T-cell (primary cell): ENCODE measurements at regions not wholly inside any gene's neighbourhood (a gene's known extent, or its start where the extent isn't known, plus 50 kb on each side); places are given as distances from the start of the nearest gene placed in this dataset.
A peak's percentile ranks its signal among the peaks of the same experiment; 100 is the strongest.
"Not testable (repeated sequence)": the region's sequence is repeated elsewhere in the genome, so short reads cannot be mapped to it uniquely, and the experiment has no call there.

Source experiments
- ATAC-seq, 4 experiments: fragments of 200-7000 bp in 3 of 4; fragments of 150-1000 bp in 1 of 4; cut with Tn5 transposase; replicated peaks in 1 of 4; 1 replicate in 3 of 4; 2 replicates in 1 of 4; pipeline ENCODE4 v1.10.0; 2021; ENCODE audit warnings: moderate library complexity in 3 of 4, mild to moderate bottlenecking in 2 of 4, moderate number of reproducible peaks in 1 of 4
- CTCF ChIA-PET, 2 donors: fragments of 300-600 bp; sonication (Branson Sonifier 250); formaldehyde crosslinking; loops; one replicate each; lab custom pipeline; 2022; ENCODE audit warnings: antibody characterized with exemption in 2 of 2; lab: Charles Lee
- POLR2A ChIA-PET, 2 donors: fragments of 300-600 bp; sonication (Branson Sonifier 250); formaldehyde crosslinking; loops; one replicate each; lab custom pipeline; 2022; ENCODE audit warnings: antibody characterized with exemption in 2 of 2; lab: Charles Lee
- DNase-seq, 35 experiments: peaks; one replicate each; pipeline versions ENCODE4 v3.0.0 to v3.0.0-alpha.2; 2013 to 2023
- H3K27ac ChIP-seq: one replicate; pipeline ENCODE4 v1.5.1; 2013; ENCODE audit warnings: low read length
- H3K27me3 ChIP-seq, 2 experiments: replicated peaks in 1 of 2; 1 replicate in 1 of 2; 2 replicates in 1 of 2; pipeline versions ENCODE4 v1.6.1 to v1.7.0; 2013; ENCODE audit warnings: low read length in 1 of 2, mixed read lengths in 1 of 2; ENCODE audit not compliant: control insufficient read depth in 2 of 2, insufficient read depth in 2 of 2; ENCODE audit errors: extremely low read depth in 1 of 2
- H3K36me3 ChIP-seq, 2 donors: 1 replicate in 1 of 2; 2 replicates in 1 of 2; pipeline versions ENCODE4 v1.6.1 to v1.7.0; 2013; ENCODE audit warnings: low read length in 1 of 2; ENCODE audit not compliant: control insufficient read depth in 2 of 2, insufficient read depth in 1 of 2; ENCODE audit errors: extremely low read depth in 1 of 2
- H3K4me1 ChIP-seq, 2 experiments: 1 replicate in 1 of 2; 2 replicates in 1 of 2; pipeline versions ENCODE4 v1.6.1 to v1.7.0; 2013; ENCODE audit warnings: low read length in 2 of 2, mixed read lengths in 1 of 2; ENCODE audit not compliant: insufficient read depth in 2 of 2, control insufficient read depth in 1 of 2; ENCODE audit errors: extremely low read depth in 1 of 2
- H3K4me3 ChIP-seq, 2 donors: 1 replicate in 1 of 2; 2 replicates in 1 of 2; pipeline versions ENCODE4 v1.5.1 to v1.7.0; 2013; ENCODE audit warnings: mild to moderate bottlenecking in 2 of 2, low read length in 1 of 2, moderate library complexity in 1 of 2; ENCODE audit not compliant: control insufficient read depth in 1 of 2; ENCODE audit errors: extremely low read depth in 1 of 2
- H3K9me3 ChIP-seq: 2 replicates; pipeline ENCODE4 v1.7.0; 2013
- H3K27ac Mint-ChIP-seq, 2 donors: one replicate each; pipeline ENCODE4 v1.8.0; 2020 to 2021; ENCODE audit warnings: mild to moderate bottlenecking in 2 of 2, mixed read lengths in 2 of 2
- H3K27me3 Mint-ChIP-seq, 2 donors: one replicate each; pipeline ENCODE4 v1.8.0; 2021 to 2022; ENCODE audit warnings: mixed read lengths in 2 of 2
- H3K36me3 Mint-ChIP-seq: one replicate; pipeline ENCODE4 v1.8.0; 2021; ENCODE audit warnings: mixed read lengths
- H3K4me1 Mint-ChIP-seq, 3 donors: one replicate each; pipeline ENCODE4 v1.8.0; 2020 to 2022; ENCODE audit warnings: mixed read lengths in 3 of 3, mild to moderate bottlenecking in 1 of 3
- H3K4me3 Mint-ChIP-seq, 3 donors: one replicate each; pipeline ENCODE4 v1.8.0; 2020 to 2022; ENCODE audit warnings: mild to moderate bottlenecking in 3 of 3, mixed read lengths in 3 of 3, moderate library complexity in 3 of 3
- H3K9me3 Mint-ChIP-seq, 3 donors: one replicate each; pipeline ENCODE4 v1.8.0; 2020 to 2022; ENCODE audit warnings: mixed read lengths in 3 of 3
- WGBS: methylation state at CpG from one replicate; pipeline ENCODE4 v1.1.5; 2013; ENCODE audit warnings: missing lambda C conversion rate; ENCODE audit not compliant: insufficient coverage; 5-methylcytosine and 5-hydroxymethylcytosine counted together

DNA sequence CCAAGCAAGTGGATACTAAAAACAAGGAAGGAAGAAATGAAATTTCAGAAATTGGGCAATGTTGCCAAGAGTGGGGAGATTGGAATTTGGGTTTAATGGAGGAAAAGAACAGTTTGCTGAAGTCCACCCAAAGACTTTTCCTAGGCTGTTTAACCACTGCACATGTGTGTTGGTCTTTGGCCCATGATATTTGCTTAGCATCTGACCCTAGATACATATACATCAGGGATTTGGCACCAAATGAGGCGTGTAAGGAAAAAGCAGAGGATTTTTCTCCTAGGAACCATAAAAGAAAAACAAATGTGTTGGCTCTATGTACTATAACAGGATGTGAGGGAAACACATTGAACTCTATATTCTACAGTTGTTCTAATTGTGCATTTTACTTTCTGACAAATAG lies 80.7 kb upstream of the CD28 start:
- Histone ChIP-seq H3K4me1 (peaks cover 0 to 9% of the 10 kb centered on the region in 2 experiments), H3K36me3 (no peaks in the 10 kb centered on the region), H3K27ac (no peak overlapping the region), H3K27me3 (no peaks in the 10 kb centered on the region), H3K9me3 (no peaks in the 10 kb centered on the region), H3K4me3 (no peak overlapping the region)
- Mint-ChIP-seq H3K27ac (no peak overlapping the region), H3K4me1 (peaks cover 6 to 15% (median 14%) of the 10 kb centered on the region in 3 donors), H3K4me3 (no peak overlapping the region), H3K9me3 (peaks cover 0 to 12% (median 2%) of the 10 kb centered on the region in 3 donors), H3K36me3 (no peaks in the 10 kb centered on the region), H3K27me3 (no peaks in the 10 kb centered on the region)
- CTCF ChIA-PET: no interaction called here
- no CpG with 5 or more reads among the region's 1 CpG for WGBS
- ATAC-seq (no peak), DNase-seq (no peak)
- POLR2A ChIA-PET: no interaction called here

DNA sequence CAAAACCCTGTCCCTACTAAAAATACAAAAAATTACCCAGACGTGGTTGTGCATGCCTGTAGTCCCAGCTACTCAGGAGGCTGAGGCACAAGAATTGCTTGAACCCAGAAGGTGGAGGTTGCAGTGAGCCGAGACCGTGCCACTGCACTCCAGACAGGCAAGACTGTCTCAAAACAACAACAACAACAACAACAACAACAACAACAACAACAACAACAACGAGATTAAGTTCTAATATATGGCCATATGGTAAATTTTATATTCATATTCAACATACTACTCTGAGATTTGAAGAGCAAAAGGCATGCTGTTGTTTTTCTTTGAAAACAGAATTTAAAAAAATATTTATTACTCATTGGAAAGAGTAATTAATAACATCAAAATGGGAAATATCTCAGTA lies 80.2 kb upstream of the CD28 start:
- H3K27ac ChIP-seq, H3K36me3 ChIP-seq, DNase-seq, H3K27me3 Mint-ChIP-seq, H3K4me3 Mint-ChIP-seq, H3K27me3 ChIP-seq, ATAC-seq, H3K4me1 ChIP-seq, H3K9me3 ChIP-seq, H3K27ac Mint-ChIP-seq, H3K36me3 Mint-ChIP-seq, H3K4me3 ChIP-seq: not testable (repeated sequence)
- WGBS: no CpG with 5 or more reads among the region's 4 CpGs
- CTCF ChIA-PET: interaction anchor here in 1 of 2 donors (1.3 kb wide), 1 partner anchor 189 kb away, joined by 5 read pairs; no protein-coding TSS in a partner anchor
- peaks cover 6 to 15% (median 14%) of the 10 kb centered on the region in 3 donors for H3K4me1 Mint-ChIP-seq
- POLR2A ChIA-PET: interaction anchor here in 1 of 2 donors (0.6 kb wide), 1 partner anchor 253 kb away, joined by 4 read pairs; no protein-coding TSS in a partner anchor
- peaks cover 0 to 11% (median 2%) of the 10 kb centered on the region in 3 donors for H3K9me3 Mint-ChIP-seq

DNA sequence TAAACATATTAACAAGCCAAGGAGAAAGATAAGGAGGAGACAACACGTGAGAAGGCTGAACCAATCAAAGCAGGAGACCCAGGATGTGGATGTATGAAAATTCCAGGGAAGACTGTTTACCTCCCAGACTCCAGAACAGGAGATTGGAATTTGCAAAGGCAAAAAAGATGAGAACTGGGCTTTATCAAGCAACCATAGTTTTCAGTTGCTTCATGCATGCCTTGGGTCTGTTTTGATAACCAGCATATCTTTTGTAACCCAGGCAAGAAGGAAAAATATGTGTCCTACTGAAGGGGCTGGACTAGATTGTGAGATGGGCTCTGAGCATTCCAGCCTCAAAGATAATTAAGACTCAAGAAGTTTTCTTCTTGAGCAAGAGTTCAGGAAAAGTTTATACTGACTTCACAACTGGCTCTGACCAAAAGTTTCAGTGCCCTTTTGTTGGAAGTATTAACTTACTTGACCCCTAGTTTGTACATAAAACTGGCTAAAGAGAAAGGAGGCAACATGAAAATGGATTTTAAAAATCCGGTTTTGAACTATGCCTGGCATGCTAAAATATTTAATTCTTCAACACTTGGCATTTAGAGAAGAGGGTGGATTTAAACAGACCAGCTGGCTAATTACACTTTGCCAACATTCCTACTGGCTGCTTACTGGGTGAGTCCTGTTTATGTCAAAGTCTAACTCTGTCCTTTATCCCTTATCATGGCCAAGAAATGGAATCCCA lies 79.3 kb upstream of the CD28 start:
- H3K27me3 ChIP-seq: no peaks in the 10 kb centered on the region
- no peaks in the 10 kb centered on the region for H3K36me3 ChIP-seq
- no peak for DNase-seq
- peaks cover 0 to 9% of the 10 kb centered on the region in 2 experiments for H3K4me1 ChIP-seq
- Mint-ChIP-seq H3K9me3 (peaks cover 0 to 2% (median 0%) of the 10 kb centered on the region in 3 donors), H3K4me3 (no peak overlapping the region), H3K36me3 (no peaks in the 10 kb centered on the region), H3K27me3 (no peaks in the 10 kb centered on the region), H3K27ac (no peak overlapping the region), H3K4me1 (peaks cover 6 to 15% (median 14%) of the 10 kb centered on the region in 3 donors)
- no peak overlapping the region for H3K27ac ChIP-seq
- H3K9me3 ChIP-seq: no peaks in the 10 kb centered on the region
- no peak for ATAC-seq
- CTCF ChIA-PET: interaction anchor here in 1 of 2 donors (1.3 kb wide), 1 partner anchor 188 kb away, joined by 5 read pairs; no protein-coding TSS in a partner anchor
- POLR2A ChIA-PET: interaction anchor here (0.6 to 0.8 kb wide), 3 partner anchors 12 to 252 kb away, joined by 3 to 7 read pairs (median 4); no protein-coding TSS in a partner anchor
- WGBS: no CpG with 5 or more reads among the region's 2 CpGs
- H3K4me3 ChIP-seq: no peak overlapping the region

DNA sequence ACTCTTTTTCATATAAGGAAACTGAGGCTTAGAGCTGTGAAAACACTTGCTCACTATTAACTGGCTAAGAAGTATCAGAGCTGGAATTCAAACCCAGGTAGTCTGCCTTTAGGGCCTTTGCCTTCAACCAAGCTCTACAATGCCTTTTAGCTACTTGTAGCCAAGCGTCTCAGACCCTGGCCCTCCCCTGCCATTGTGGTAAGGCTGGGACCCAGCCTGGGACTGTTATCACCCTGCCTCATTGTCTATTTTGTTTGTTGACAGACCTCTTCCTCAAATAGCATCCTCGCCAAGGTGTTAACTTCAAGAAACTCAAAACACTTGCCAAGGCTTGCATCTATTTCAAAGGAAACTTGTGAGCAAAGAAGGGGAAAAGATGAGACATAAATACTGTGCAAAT lies 76.7 kb upstream of the CD28 start:
- Histone ChIP-seq H3K36me3 (no peaks in the 10 kb centered on the region), H3K9me3 (no peaks in the 10 kb centered on the region), H3K27ac (no peak overlapping the region), H3K4me1 (no peaks in the 10 kb centered on the region), H3K4me3 (no peak overlapping the region), H3K27me3 (no peaks in the 10 kb centered on the region)
- WGBS: 78% methylated on average over 1 of the region's 2 CpGs
- no peaks in the 10 kb centered on the region for H3K27me3 Mint-ChIP-seq
- H3K9me3 Mint-ChIP-seq: no peaks in the 10 kb centered on the region
- DNase-seq: no peak
- no peaks in the 10 kb centered on the region for H3K36me3 Mint-ChIP-seq
- no peak for ATAC-seq
- H3K4me3 Mint-ChIP-seq: no peak overlapping the region
- CTCF ChIA-PET: interaction anchor here in 1 of 2 donors (0.7 kb wide), 1 partner anchor 203 kb away, joined by 3 read pairs; no protein-coding TSS in a partner anchor
- POLR2A ChIA-PET: no interaction called here
- H3K27ac Mint-ChIP-seq: no peak overlapping the region
- no peaks in the 10 kb centered on the region for H3K4me1 Mint-ChIP-seq

DNA sequence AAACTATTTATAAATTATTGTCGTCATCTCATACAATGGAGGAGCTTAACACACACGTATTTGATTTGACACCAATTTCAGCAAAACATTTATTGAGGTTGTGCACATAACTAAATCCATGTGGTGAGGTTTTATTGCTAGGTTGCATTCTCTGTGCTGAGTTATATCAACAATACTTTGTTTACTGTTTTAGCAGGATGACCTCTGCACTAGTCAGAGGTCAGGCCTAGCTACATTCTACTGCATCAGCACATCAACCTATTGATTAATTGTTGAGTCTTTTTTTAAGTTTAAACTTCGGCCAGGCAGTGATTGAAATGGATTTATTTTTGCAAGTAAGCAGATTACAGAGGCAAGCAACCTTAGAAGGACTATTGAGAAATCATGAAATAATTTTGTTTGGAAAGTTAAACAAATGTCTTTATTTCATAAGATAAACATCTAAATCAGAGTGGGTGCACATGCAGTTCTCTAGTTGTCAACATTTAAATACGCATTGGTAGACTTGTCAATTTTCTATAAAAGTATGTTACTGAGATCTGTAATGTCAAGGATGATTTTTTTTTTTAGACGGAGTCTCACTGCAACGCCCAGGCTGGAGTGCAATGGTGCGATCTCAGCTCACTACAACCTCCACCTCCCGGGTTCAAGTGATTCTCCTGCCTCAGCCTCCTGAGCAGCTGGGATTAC lies 75.2 kb upstream of the CD28 start:
- no peaks in the 10 kb centered on the region for H3K4me1 Mint-ChIP-seq
- no peak overlapping the region for H3K27ac Mint-ChIP-seq
- no peak for DNase-seq
- Histone ChIP-seq H3K27me3 (no peaks in the 10 kb centered on the region), H3K27ac (no peak overlapping the region), H3K9me3 (no peaks in the 10 kb centered on the region), H3K4me1 (no peaks in the 10 kb centered on the region), H3K36me3 (no peaks in the 10 kb centered on the region), H3K4me3 (no peak overlapping the region)
- no peak for ATAC-seq
- CTCF ChIA-PET: no interaction called here
- no CpG with 5 or more reads among the region's 8 CpGs for WGBS
- H3K9me3 Mint-ChIP-seq: no peaks in the 10 kb centered on the region
- no peaks in the 10 kb centered on the region for H3K36me3 Mint-ChIP-seq
- POLR2A ChIA-PET: no interaction called here
- H3K4me3 Mint-ChIP-seq: no peak overlapping the region
- H3K27me3 Mint-ChIP-seq: no peaks in the 10 kb centered on the region

DNA sequence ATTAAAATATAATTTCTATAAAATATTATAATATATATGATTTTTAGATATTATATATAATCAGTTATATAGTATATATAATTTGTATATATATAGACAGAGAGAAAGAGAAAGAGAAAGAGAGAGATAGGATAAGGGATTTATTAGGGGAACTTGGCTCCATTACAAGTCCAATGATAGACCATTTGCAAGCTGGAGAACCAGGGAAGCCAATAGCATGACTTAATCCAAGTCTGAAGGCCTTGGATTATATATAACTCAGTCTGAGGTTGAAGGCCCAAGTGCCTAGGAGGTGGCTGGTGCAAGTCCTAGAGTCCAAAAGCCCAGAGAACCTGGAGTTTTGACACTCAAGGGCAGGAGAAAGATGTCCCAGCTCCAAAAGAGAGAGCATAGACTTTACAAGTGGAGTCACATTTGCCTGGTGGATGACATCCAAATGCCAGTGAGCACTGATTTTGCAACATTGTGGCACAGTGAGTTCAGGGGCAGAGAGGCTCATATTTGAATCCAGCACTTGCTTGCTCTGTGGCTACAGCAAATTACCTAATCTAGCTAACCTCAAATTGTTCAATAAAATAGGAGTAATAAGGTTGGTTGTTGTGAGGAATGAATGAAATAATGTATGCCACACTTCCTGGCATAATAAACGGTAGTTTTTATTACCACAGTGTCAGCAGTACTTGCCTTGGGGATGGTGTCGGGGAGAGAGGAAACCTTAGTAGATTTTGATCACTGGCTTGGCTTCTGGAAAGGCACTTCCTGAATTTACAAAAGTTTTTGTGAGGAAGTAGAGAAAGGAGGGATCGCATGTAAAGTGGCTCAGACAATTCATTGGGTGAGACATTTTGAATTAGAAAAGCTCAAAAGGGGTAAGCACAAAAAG lies 69.6 kb upstream of the CD28 start:
- Histone ChIP-seq H3K9me3 (no peaks in the 10 kb centered on the region), H3K36me3 (no peaks in the 10 kb centered on the region), H3K27ac (no peak overlapping the region), H3K4me1 (peaks cover 11 to 18% of the 10 kb centered on the region in 2 experiments), H3K4me3 (no peak overlapping the region), H3K27me3 (no peaks in the 10 kb centered on the region)
- no peaks in the 10 kb centered on the region for H3K36me3 Mint-ChIP-seq
- H3K4me1 Mint-ChIP-seq: peaks cover 25 to 32% (median 27%) of the 10 kb centered on the region in 3 donors
- no peaks in the 10 kb centered on the region for H3K27me3 Mint-ChIP-seq
- H3K27ac Mint-ChIP-seq: peak overlapping the region in 1 of 2 donors; percentile 37
- DNase-seq (no peak), ATAC-seq (no peak)
- no peaks in the 10 kb centered on the region for H3K9me3 Mint-ChIP-seq
- ChIA-PET CTCF (interaction anchor here in 1 of 2 donors (0.5 kb wide), 1 partner anchor 36 kb away, joined by 3 read pairs; no protein-coding TSS in a partner anchor), POLR2A (interaction anchor here in 1 of 2 donors (0.6 kb wide), 1 partner anchor 225 kb away, joined by 4 read pairs; no protein-coding TSS in a partner anchor)
- H3K4me3 Mint-ChIP-seq: peak overlapping the region in 1 of 3 donors; percentile 21
- WGBS: 65% methylated on average over 2 of the region's 3 CpGs
